HG03439 (cell line): ENCODE measurements at regions not wholly inside any gene's neighbourhood (a gene's known extent, or its start where the extent isn't known, plus 50 kb on each side); places are given as distances from the start of the nearest gene placed in this dataset.

Source experiments
- ATAC-seq: cut with Tn5 transposase; IDR thresholded peaks from one replicate; pipeline ENCODE4 v1.9.1; 2021; ENCODE audit warnings: mild to moderate bottlenecking, moderate library complexity; ENCODE audit not compliant: unreplicated experiment

GRCh38 chr3:187822402-187822801 lies 77.1 kb upstream of the BCL6 start:
- ATAC-seq: no peak

GRCh38 chr3:187823746-187824145 lies 78.5 kb upstream of the BCL6 start:
- no peak for ATAC-seq

DNA sequence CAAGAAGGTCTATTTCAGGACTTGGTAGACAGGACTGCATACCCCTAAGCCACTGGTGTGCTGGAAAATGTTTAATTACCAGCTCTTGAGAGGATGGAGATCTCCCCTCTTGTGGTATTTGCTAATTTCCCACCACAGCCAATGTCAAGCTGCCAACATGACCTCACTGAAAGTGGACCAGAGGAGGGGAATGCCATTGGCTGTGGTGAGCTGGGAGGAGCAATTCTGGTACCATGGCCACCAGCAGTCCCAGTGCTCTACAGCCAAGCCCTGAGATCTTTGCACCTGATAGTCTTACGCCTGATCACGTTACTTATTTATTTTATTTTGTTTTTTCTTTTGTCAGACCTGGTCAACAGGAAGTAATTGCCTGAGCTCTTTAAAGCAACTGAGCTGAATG lies 82.5 kb upstream of the BCL6 start:
- no peak for ATAC-seq

GRCh38 chr3:187828579-187829452 lies 83.5 kb upstream of the BCL6 start:
- ATAC-seq: no peak

DNA sequence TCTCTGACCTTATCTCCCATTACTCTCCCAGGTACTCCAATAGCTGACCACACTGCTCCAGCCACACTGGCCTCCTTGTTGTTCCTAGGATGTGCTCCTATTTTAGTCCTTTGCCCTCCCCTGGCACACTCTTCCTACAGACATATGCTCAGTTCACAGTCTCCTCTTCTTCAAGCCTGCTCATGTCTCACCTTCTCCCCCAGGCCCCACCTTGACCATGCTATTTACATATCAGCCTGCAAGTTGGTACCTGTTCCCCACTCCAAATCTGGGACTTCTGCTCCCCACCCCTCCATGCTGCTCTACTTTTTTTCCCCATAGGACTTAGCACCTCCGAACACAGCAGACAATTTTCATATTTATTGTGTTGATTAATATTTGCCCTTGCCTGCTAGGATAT lies 84.9 kb upstream of the BCL6 start:
- ATAC-seq: no peak

GRCh38 chr3:187831125-187832051 lies 86.1 kb upstream of the BCL6 start:
- ATAC-seq: no peak

DNA sequence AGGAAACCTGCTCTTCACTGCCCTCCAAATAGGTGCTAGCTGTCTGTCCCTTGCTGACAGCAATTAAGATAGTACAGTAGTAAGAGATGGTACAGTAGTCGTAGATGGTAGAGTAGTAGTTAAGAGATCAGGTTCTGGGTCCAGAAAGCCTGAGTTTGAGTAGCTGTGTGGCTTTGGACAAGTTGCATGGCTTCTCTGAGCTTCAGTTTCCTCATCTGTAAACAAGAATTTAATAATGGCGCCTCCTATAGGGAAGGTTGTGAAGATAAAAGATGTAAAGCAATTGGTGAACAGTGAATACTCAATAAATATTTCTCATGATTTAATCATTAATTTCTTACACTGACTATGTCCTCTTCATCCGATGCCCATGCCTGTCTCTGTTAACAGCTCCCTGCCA lies 86.9 kb upstream of the BCL6 start:
- no peak for ATAC-seq

- ATAC-seq: no peak
Observed at GRCh38 chr3:187833375-187833774, 88.1 kb upstream of the BCL6 start.

DNA sequence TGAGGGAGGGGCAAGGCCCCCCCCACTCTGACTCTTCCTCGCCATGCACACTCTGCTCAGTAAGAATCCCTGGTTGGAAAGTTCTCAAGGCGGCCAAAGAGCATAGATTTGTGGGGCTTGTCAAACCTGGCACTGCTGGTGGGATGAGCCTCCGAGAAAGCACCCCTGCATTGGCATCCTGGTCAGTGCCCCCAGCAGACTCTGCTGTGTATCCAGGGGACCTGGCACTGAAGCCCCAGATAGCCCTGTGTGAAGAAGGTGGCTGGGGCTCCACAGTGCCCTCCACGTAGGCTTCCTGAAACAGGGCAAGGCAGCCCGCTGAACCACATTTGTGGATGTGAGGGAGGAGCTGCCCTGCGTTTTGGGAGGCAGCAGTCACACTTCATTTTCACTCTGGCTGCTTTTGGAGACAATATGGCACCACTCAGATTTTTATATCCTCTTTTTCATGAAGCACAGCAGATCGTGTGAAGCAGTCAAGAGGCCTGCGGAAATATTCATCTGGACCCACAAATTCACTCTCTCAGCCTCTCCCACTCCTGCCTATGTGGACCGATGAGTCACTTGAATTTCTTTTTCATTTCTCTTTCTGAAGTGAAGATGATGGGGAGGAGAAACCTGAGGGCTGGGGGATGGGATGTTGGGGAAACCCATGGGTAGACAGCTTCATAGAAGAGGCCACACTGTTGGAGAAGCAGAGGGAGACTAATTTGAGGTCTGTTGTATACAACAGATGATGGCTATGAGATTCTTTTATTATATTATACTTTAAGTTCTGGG lies 88.7 kb upstream of the BCL6 start:
- ATAC-seq: no peak

DNA sequence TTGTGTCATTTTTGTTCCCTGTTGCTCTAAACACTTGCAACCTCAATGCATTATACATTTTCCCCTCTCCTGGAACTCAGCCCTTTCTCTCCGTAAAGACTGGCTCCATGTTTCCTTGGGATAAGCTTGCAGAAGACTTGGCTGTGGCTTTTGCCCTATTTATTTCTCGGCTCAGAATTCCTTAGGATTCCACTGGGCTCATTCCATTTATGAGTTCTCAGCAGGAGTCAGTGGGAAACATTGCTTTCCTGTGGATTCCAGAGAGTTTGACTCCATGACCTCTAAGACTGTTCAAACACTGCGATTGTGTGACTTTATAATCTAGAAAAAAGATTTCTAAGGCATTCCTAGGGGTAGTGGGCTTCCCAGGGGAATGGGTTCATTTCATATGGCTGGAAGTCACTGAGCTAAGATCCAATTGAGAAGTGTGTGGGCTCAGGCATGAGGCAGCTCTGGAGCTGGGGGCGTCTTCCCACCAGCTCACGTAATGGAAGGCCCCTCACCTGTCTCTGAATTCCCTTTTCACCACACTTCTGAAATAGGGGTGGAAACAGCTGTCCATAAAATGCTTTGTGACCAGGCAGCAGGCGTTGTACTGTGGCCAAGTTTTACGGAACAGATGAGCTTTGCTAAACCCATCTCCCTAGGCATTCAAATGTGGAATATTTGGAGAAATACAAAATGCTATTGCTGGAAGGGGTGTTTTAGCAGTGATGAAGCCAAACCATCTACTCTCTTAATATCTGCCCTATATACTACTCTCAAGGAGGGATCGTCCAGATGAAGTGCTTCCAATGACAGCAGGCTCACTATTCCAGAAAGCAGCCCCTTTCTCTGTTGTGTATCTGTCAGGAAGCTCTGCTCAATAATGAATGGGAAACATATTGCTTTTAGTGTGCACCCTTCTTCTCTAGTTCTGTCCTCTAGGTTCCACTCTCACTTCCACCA lies 91.8 kb upstream of the BCL6 start:
- ATAC-seq: no peak

DNA sequence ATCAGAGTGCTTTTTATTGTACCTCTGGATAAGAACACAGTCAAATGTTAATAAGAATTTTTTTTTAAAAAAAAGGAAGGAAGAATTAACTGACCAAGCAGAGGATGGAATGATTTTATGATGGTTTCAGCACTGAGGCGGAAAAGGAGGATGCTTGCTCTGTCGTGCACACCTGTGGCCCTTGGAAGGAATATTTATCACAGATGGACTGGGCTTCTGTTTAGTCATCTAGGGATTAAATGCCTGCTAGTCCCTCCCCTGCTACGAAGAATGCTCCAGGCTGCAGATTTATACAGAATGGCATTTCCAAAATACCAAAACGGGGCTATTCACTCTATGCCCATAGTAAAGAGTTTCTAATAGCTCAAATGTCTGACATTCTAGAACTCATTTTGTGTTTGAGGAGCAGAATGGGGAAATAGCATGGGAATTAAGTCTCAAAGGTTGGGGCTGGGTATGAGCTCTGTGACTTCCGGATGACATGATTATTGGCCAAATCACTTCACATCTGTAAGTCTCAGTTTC lies 92.8 kb upstream of the BCL6 start:
- no peak for ATAC-seq

DNA sequence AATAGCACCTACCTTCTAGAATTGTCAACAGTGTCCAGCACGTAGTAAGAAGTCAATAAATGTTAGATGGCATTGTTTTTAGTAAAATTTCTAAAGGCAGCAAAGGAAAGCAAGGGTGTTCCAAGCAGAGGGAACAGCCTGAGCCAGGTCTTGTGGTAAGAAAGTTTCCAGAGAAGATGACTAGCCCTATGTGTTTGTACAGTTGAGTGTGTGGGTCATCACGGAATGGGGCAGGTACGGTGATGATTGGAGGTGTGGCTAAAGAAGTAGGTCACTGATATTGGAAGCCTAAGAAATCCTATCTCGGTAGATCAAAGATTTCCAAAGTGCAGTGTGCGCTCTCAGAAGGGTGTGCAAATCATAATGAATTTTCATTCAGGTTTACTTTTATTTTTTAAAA lies 94.2 kb upstream of the BCL6 start:
- no peak for ATAC-seq

DNA sequence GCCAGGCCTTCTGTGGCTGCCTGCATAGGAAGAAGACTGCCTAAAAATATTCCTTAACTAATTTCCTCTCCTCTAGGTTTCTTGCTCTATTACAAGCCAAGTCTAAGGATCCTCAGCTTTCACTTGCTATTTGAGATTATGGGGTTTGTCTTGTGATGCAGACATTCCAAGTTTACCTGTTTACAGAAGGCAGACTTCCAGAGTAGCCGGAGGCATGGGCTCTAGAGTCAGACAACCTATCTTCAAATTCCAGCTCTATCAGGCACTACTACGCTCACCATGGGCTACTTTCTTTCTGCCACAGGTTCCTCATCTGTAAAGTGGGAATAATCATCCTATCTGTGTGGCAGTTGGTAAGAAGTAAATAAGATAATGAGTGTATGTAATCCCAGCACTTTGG lies 95.6 kb upstream of the BCL6 start:
- ATAC-seq: no peak

- no peak for ATAC-seq
Observed at GRCh38 chr3:187841560-187841959, 96.3 kb upstream of the BCL6 start.

- no peak for ATAC-seq
Observed at GRCh38 chr3:187843654-187844053, 98.4 kb upstream of the BCL6 start.

GRCh38 chr3:187844708-187845107 lies 99.4 kb upstream of the BCL6 start:
- no peak for ATAC-seq

GRCh38 chr3:187845826-187846225 lies 100.6 kb upstream of the BCL6 start:
- ATAC-seq: no peak

- no peak for ATAC-seq
Observed at GRCh38 chr3:187848401-187848800, 103.1 kb upstream of the BCL6 start.

- ATAC-seq: no peak
Observed at GRCh38 chr3:187849016-187849654, 103.9 kb upstream of the BCL6 start.
